Activated gamma-delta T cell (primary cell): ENCODE measurements at regions not wholly inside any gene's neighbourhood (a gene's known extent, or its start where the extent isn't known, plus 50 kb on each side); places are given as distances from the start of the nearest gene placed in this dataset.
"Not testable (repeated sequence)": the region's sequence is repeated elsewhere in the genome, so short reads cannot be mapped to it uniquely, and the experiment has no call there.

ENCODE experiments used
- DNase-seq: peaks from one replicate; lab custom pipeline; 2025; lab: John Stamatoyannopoulos, UW

GRCh38 chr5:163163858-163164257, 273.5 kb upstream of the CCNG1 start:
- DNase-seq: no peak

- no peak for DNase-seq
Observed at GRCh38 chr5:163165277-163165676, 272.1 kb upstream of the CCNG1 start.

GRCh38 chr5:163170161-163170560, 267.2 kb upstream of the CCNG1 start:
- not testable (repeated sequence) for DNase-seq

DNA sequence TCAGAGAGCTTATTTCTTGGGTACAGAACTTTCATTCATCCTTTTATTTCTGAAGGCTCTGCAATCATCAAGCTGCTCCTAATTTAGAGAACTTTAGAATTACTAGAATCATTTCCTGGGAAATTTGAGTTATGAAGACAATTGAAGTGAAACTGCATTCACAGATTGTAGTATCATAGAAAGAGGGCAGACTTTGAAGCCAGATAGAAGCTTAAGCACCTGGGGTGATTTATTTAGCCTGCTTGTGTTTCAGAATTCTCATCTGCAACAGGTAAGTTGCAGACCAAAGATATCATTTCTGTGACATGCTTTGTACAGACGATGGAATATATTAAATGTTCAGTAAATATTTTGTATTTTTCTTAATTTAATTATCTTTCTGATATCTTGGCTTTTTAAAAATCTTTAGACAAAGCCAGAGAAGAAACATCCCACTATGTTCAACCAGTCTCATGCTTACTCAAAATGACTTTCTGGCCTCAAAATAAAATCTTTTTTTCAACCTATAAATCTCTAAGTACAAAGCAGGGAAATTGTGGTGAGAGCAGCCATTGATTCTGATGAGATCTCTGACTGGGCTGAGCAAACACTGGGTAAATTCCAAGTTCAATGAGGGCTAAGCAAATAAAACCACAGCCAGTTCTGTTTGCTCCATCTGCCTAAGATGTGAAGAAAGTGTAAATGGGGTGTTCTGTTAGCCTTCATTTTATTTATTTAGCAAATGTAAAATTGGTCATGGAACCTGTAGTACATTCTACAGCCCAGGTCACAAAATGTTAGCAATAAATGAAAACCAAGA, 264.7 kb upstream of the CCNG1 start:
- DNase-seq: no peak

- DNase-seq: no peak
Observed at GRCh38 chr5:163177971-163178370, 259.4 kb upstream of the CCNG1 start.

GRCh38 chr5:163185315-163185714, 252.1 kb upstream of the CCNG1 start:
- DNase-seq: no peak

GRCh38 chr5:163189023-163189553, 248.3 kb upstream of the CCNG1 start:
- DNase-seq: no peak

GRCh38 chr5:163190283-163190682, 247.1 kb upstream of the CCNG1 start:
- no peak for DNase-seq

DNA sequence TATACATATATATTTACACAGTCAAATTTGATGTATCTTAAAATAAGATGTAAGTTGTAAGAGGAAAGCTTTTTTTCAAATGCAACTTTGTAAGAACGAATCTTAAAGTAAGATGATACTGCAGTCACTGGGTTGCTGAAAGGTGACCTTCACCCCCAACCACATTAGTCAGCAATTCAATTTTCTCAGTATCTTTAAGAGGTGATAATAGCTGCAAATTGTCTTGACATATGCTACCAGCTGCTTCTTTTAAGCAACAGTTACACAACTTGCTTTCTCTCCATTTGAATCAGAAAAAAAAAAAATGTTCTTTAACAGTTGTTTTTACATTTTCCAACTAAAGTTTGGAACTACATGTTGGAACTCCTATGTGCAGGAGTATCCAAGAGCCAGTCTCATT, 246.6 kb upstream of the CCNG1 start:
- DNase-seq: no peak

DNA sequence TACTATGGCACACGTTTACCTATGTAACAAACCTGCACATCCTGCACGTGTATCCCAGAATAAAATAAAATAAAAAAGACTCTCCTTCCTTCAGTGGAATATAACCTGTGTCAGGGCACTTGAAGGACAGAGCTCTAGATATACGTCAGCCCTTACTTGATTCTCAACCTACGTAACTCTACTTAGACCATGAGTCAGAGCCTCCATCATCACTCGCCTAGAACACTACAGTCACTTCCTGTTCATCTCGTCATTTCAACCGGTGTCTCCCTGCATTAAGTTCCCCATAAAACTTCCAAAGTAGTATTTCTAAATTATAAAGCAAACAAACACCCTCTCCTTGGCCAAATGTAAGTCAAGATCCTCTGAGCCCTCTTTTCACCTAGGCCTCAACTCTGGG, 243.5 kb upstream of the CCNG1 start:
- no peak for DNase-seq

- DNase-seq: no peak
Observed at GRCh38 chr5:163205645-163206044, 231.8 kb upstream of the CCNG1 start.

- no peak for DNase-seq
Observed at GRCh38 chr5:163221581-163221980, 215.8 kb upstream of the CCNG1 start.

GRCh38 chr5:163222982-163223381, 214.4 kb upstream of the CCNG1 start:
- no peak for DNase-seq

- no peak for DNase-seq
Observed at GRCh38 chr5:163244445-163244987, 192.9 kb upstream of the CCNG1 start.

- no peak for DNase-seq
Observed at GRCh38 chr5:163245584-163245983, 191.8 kb upstream of the CCNG1 start.

- no peak for DNase-seq
Observed at GRCh38 chr5:163248333-163248732, 189.1 kb upstream of the CCNG1 start.

GRCh38 chr5:163248871-163249270, 188.5 kb upstream of the CCNG1 start:
- no peak for DNase-seq

DNA sequence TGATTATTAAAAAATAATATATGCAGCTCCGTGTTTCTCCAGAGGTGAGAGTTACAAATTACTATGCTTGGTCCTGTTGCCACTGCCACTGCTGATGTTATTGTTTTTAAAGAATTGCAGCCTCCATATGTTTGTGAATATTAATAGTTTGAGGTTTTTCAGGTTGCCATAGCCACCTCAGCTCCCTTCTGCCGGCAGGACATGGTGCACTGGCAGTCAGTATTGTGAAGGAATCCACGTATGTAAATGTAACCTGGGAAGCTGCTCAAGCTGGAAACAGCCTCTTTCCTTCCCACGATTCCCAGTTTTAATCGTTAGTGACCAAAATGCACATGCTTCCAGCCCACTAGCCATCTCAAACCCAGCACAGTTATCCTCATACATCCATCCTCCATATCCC, 184.4 kb upstream of the CCNG1 start:
- no peak for DNase-seq

GRCh38 chr5:163259495-163259894, 177.9 kb upstream of the CCNG1 start:
- no peak for DNase-seq

DNA sequence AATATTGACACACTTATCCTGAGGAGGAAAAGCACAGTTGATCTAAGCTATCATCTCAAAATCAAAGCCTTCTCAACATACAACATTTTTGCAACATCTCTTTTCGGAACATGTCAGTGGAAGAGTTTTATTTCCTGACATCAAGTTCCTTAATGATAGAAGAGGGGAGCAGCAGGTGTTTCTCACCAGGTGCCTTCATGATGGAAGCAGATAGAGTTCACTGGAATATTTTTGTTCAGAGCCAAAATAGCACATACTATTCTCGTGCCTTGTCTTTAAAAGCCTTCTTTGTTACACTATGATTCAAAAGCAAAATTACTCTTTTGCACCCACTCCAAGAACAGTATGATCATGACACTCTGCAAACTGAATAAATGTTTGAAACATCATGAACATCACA, 176.9 kb upstream of the CCNG1 start:
- DNase-seq: no peak

GRCh38 chr5:163260961-163261360, 176.4 kb upstream of the CCNG1 start:
- no peak for DNase-seq

GRCh38 chr5:163261647-163262269, 175.6 kb upstream of the CCNG1 start:
- DNase-seq: no peak

GRCh38 chr5:163266249-163266648, 171.1 kb upstream of the CCNG1 start:
- not testable (repeated sequence) for DNase-seq
